ENCODE measurements at regions not wholly inside any gene's neighbourhood (a gene's known extent, or its start where the extent isn't known, plus 50 kb on each side); places are given as distances from the start of the nearest gene placed in this dataset.
A peak's percentile ranks its signal among the peaks of the same experiment; 100 is the strongest.

- DNase-seq = no peak
Observed at GRCh38 chr18:34600158-34600557, 109.9 kb upstream of the DTNA start.

- DNase-seq = no peak
Observed at GRCh38 chr18:34600874-34601656, 109.0 kb upstream of the DTNA start.

- DNase-seq = no peak
Observed at GRCh38 chr18:34604591-34604990, 105.5 kb upstream of the DTNA start.

GRCh38 chr18:34606851-34607250, 103.2 kb upstream of the DTNA start:
- no peak for DNase-seq

GRCh38 chr18:34608064-34608463, 102.0 kb upstream of the DTNA start:
- no peak for DNase-seq

- no peak for DNase-seq
Observed at GRCh38 chr18:34609986-34610648, 100.0 kb upstream of the DTNA start.

GRCh38 chr18:34611904-34612303, 98.2 kb upstream of the DTNA start:
- no peak for DNase-seq

GRCh38 chr18:34620258-34620861, 89.7 kb upstream of the DTNA start:
- no peak for DNase-seq

GRCh38 chr18:34623557-34623956, 86.5 kb upstream of the DTNA start:
- no peak for DNase-seq

- DNase-seq = no peak
Observed at GRCh38 chr18:34624551-34624950, 85.5 kb upstream of the DTNA start.

- no peak for DNase-seq
Observed at GRCh38 chr18:34626404-34627136, 83.5 kb upstream of the DTNA start.

- DNase-seq = no peak
Observed at GRCh38 chr18:34627137-34627920, 82.8 kb upstream of the DTNA start.

GRCh38 chr18:34631093-34631966, 78.8 kb upstream of the DTNA start:
- no peak for DNase-seq

- DNase-seq = no peak
Observed at GRCh38 chr18:34632321-34632720, 77.8 kb upstream of the DTNA start.

GRCh38 chr18:34633368-34633767, 76.7 kb upstream of the DTNA start:
- DNase-seq = no peak

- DNase-seq = no peak
Observed at GRCh38 chr18:34637094-34637801, 72.8 kb upstream of the DTNA start.

GRCh38 chr18:34639687-34640086, 70.4 kb upstream of the DTNA start:
- DNase-seq = no peak

GRCh38 chr18:34640276-34640675, 69.8 kb upstream of the DTNA start:
- DNase-seq = no peak

- no peak for DNase-seq
Observed at GRCh38 chr18:34643989-34644388, 66.1 kb upstream of the DTNA start.

- peak; percentile 16 for DNase-seq
Observed at GRCh38 chr18:34647251-34647650, 62.8 kb upstream of the DTNA start.

All from hematopoietic multipotent progenitor cell treated with erythropoietin and hydrocortisone succinate and interleukin-3 and kit ligand, for 8 days (in vitro differentiated cells).